Lower leg skin (tissue), 3 donors: ENCODE measurements at regions not wholly inside any gene's neighbourhood (a gene's known extent, or its start where the extent isn't known, plus 50 kb on each side); places are given as distances from the start of the nearest gene placed in this dataset.

Source experiments
- CTCF ChIP-seq, 3 donors: fragments of 450-650 bp; IDR thresholded peaks; one replicate each; pipeline ENCODE4 v1.5.1; 2016; ENCODE audit warnings: antibody characterized with exemption in 3 of 3, mild to moderate bottlenecking in 3 of 3, moderate library complexity in 2 of 3
- POLR2A ChIP-seq, 2 donors: fragments of 450-650 bp; IDR thresholded peaks; one replicate each; pipeline ENCODE4 v1.6.1; 2016 to 2017; ENCODE audit warnings: antibody characterized with exemption in 2 of 2, mild to moderate bottlenecking in 1 of 2, moderate library complexity in 1 of 2

GRCh38 chr12:124475295-124476010 is 92.0 kb downstream of the NCOR2 start:
- TF ChIP-seq POLR2A (IDR thresholded peaks at IDR 0.05) = no peak
- no peak for TF ChIP-seq CTCF (IDR thresholded peaks at IDR 0.05)
